Keratinocyte (primary cell): ENCODE measurements at regions not wholly inside any gene's neighbourhood (a gene's known extent, or its start where the extent isn't known, plus 50 kb on each side); places are given as distances from the start of the nearest gene placed in this dataset.

Experiments
- DNase-seq: peaks from one replicate; pipeline ENCODE4 v3.0.0-alpha.2; 2011; ENCODE audit warnings: low read depth, missing footprints, low spot score
- FAIRE-seq: peaks from 2 replicates; lab custom pipeline; 2011; peaks lifted over from hg19 to GRCh38; lab: Jason Lieb, UNC
- H2AFZ ChIP-seq: 2 replicates; pipeline ENCODE4 v1.6.0; 2012; ENCODE audit warnings: low read length, control low read depth, inconsistent platforms; ENCODE audit not compliant: control insufficient read depth
- H3K27ac ChIP-seq: 2 replicates; pipeline ENCODE4 v1.5.1; 2011; ENCODE audit warnings: low read length; ENCODE audit not compliant: control insufficient read depth, insufficient read depth
- H3K27me3 ChIP-seq: 3 replicates; pipeline ENCODE4 v1.6.0; 2011; ENCODE audit warnings: low read length; ENCODE audit not compliant: control insufficient read depth, insufficient read depth; ENCODE audit errors: extremely low read depth
- H3K36me3 ChIP-seq, 2 experiments: 2 replicates in 1 of 2; 3 replicates in 1 of 2; pipeline ENCODE4 v1.5.1; 2011; ENCODE audit warnings: low read length in 2 of 2, mild to moderate bottlenecking in 1 of 2; ENCODE audit not compliant: control insufficient read depth in 2 of 2, insufficient read depth in 2 of 2; ENCODE audit errors: extremely low read depth in 1 of 2
- H3K4me1 ChIP-seq: 3 replicates; pipeline ENCODE4 v1.5.1; 2011; ENCODE audit warnings: low read length; ENCODE audit not compliant: control insufficient read depth, insufficient read depth; ENCODE audit errors: extremely low read depth
- H3K4me2 ChIP-seq: 3 replicates; pipeline ENCODE4 v1.6.0; 2011; ENCODE audit warnings: low read depth, low read length; ENCODE audit not compliant: control insufficient read depth, insufficient read depth; ENCODE audit errors: extremely low read depth
- H3K4me3 ChIP-seq, 3 experiments: fragments of 200-600 bp in 1 of 3; sonication (generic) in 1 of 3; 2 replicates in 2 of 3; 3 replicates in 1 of 3; pipeline ENCODE4 v1.5.1; 2011 to 2016; ENCODE audit warnings: low read length in 3 of 3, mild to moderate bottlenecking in 3 of 3, control low read depth in 2 of 3, inconsistent platforms in 1 of 3, low read depth in 1 of 3, mixed read lengths in 1 of 3, mixed run types in 1 of 3, moderate library complexity in 1 of 3; ENCODE audit not compliant: control insufficient read depth in 2 of 3, insufficient read depth in 2 of 3; ENCODE audit errors: extremely low read depth in 1 of 3
- H3K79me2 ChIP-seq: 2 replicates; pipeline ENCODE4 v1.6.0; 2012; ENCODE audit warnings: low read length; ENCODE audit not compliant: control insufficient read depth, insufficient read depth
- H3K9ac ChIP-seq: 3 replicates; pipeline ENCODE4 v1.6.0; 2011; ENCODE audit warnings: low read length; ENCODE audit not compliant: control insufficient read depth, insufficient read depth; ENCODE audit errors: extremely low read depth
- H3K9me1 ChIP-seq: 3 replicates; pipeline ENCODE4 v1.6.0; 2011; ENCODE audit warnings: low read length; ENCODE audit not compliant: control insufficient read depth, insufficient read depth; ENCODE audit errors: extremely low read depth
- H3K9me3 ChIP-seq: 2 replicates; pipeline ENCODE4 v1.5.1; 2012; ENCODE audit warnings: low read depth, low read length; ENCODE audit not compliant: control insufficient read depth
- H4K20me1 ChIP-seq: 3 replicates; pipeline ENCODE4 v1.6.0; 2011; ENCODE audit warnings: low read length; ENCODE audit not compliant: control insufficient read depth, insufficient read depth; ENCODE audit errors: extremely low read depth
- CTCF ChIP-seq, 3 experiments: IDR thresholded peaks in 1 of 3; conservative IDR thresholded peaks in 1 of 3; optimal IDR thresholded peaks in 1 of 3; 2 replicates in 2 of 3; 3 replicates in 1 of 3; pipeline versions ENCODE3 to v1.5.1; 2011; ENCODE audit warnings: low read length in 3 of 3, mild to moderate bottlenecking in 3 of 3, moderate library complexity in 2 of 3, control low read depth in 1 of 3, inconsistent platforms in 1 of 3; ENCODE audit not compliant: insufficient read depth in 2 of 3; ENCODE audit errors: extremely low read depth in 1 of 3
- EZH2 ChIP-seq: IDR thresholded peaks from one replicate; pipeline ENCODE4 v1.6.1; 2012; ENCODE audit warnings: inconsistent platforms, mild to moderate bottlenecking, low read length, moderate library complexity
- dilution Hi-C: fragments of 300-500 bp; cut with MboI; formaldehyde crosslinking; loops from one replicate; pipeline ENCODE4 v1.7.0; 2020; ENCODE audit warnings: low sequenced_read_pairs; ENCODE audit not compliant: extremely low pct_ligation_motif_present

GRCh38 chr6:68506911-68507310 is 128.2 kb upstream of the ADGRB3 start:
- no peaks in the 10 kb centered on the region for H3K79me2 ChIP-seq
- DNase-seq (no peak), FAIRE-seq (no peak)
- H3K9ac ChIP-seq, result no peak overlapping the region
- no peaks in the 10 kb centered on the region for H4K20me1 ChIP-seq
- no peak overlapping the region for H2AFZ ChIP-seq
- TF ChIP-seq CTCF (optimal IDR thresholded peaks at IDR 0.05 in 1 of 3, IDR thresholded peaks at IDR 0.05 in 1 of 3, conservative IDR thresholded peaks at IDR 0.05 in 1 of 3; ENCODE audit: extremely low read depth in 1 of 3, insufficient read depth in 2 of 3, low read length in 3 of 3) (no peak), EZH2 (no peak)
- dilution Hi-C loops, result no loop called here
- H3K9me3 ChIP-seq, result no peaks in the 10 kb centered on the region
- no peak overlapping the region for H3K4me2 ChIP-seq
- no peak overlapping the region for H3K27ac ChIP-seq
- H3K4me1 ChIP-seq, result no peaks in the 10 kb centered on the region
- H3K36me3 ChIP-seq, result no peaks in the 10 kb centered on the region
- H3K9me1 ChIP-seq, result no peaks in the 10 kb centered on the region
- no peak overlapping the region for H3K4me3 ChIP-seq
- no peaks in the 10 kb centered on the region for H3K27me3 ChIP-seq

- H3K9ac ChIP-seq, result no peak overlapping the region
- no peaks in the 10 kb centered on the region for H3K27me3 ChIP-seq
- H3K9me3 ChIP-seq, result no peaks in the 10 kb centered on the region
- no peak overlapping the region for H2AFZ ChIP-seq
- H3K4me3 ChIP-seq, result no peak overlapping the region
- DNase-seq, result no peak
- dilution Hi-C loops, result no loop called here
- H3K79me2 ChIP-seq, result no peaks in the 10 kb centered on the region
- no peak for FAIRE-seq
- no peaks in the 10 kb centered on the region for H3K36me3 ChIP-seq
- H4K20me1 ChIP-seq, result no peaks in the 10 kb centered on the region
- no peak overlapping the region for H3K4me2 ChIP-seq
- TF ChIP-seq CTCF (optimal IDR thresholded peaks at IDR 0.05 in 1 of 3, IDR thresholded peaks at IDR 0.05 in 1 of 3, conservative IDR thresholded peaks at IDR 0.05 in 1 of 3; ENCODE audit: extremely low read depth in 1 of 3, insufficient read depth in 2 of 3, low read length in 3 of 3) (no peak), EZH2 (no peak)
- H3K9me1 ChIP-seq, result no peaks in the 10 kb centered on the region
- no peaks in the 10 kb centered on the region for H3K4me1 ChIP-seq
- no peak overlapping the region for H3K27ac ChIP-seq
Observed at GRCh38 chr6:68502946-68503345, 132.1 kb upstream of the ADGRB3 start.
